SK-N-DZ (cell line): ENCODE measurements at regions not wholly inside any gene's neighbourhood (a gene's known extent, or its start where the extent isn't known, plus 50 kb on each side); places are given as distances from the start of the nearest gene placed in this dataset.

Experiments used
- DNase-seq: peaks from one replicate; pipeline ENCODE4 v3.0.0-alpha.2; 2015; ENCODE audit warnings: low spot score

- no peak for DNase-seq
Observed at GRCh38 chr15:36254426-36254825, 325.0 kb upstream of the CDIN1 start.

- no peak for DNase-seq
Observed at GRCh38 chr15:36256404-36256807, 323.0 kb upstream of the CDIN1 start.

- DNase-seq: no peak
Observed at GRCh38 chr15:36263666-36264065, 315.8 kb upstream of the CDIN1 start.

- no peak for DNase-seq
Observed at GRCh38 chr15:36265422-36265821, 314.0 kb upstream of the CDIN1 start.

- no peak for DNase-seq
Observed at GRCh38 chr15:36271048-36271447, 308.4 kb upstream of the CDIN1 start.

- DNase-seq: no peak
Observed at GRCh38 chr15:36275656-36276055, 303.8 kb upstream of the CDIN1 start.

- peak; percentile 15 for DNase-seq
Observed at GRCh38 chr15:36278219-36278618, 301.2 kb upstream of the CDIN1 start.

- no peak for DNase-seq
Observed at GRCh38 chr15:36282821-36283220, 296.6 kb upstream of the CDIN1 start.

GRCh38 chr15:36284911-36285310, 294.5 kb upstream of the CDIN1 start:
- DNase-seq: no peak

- no peak for DNase-seq
Observed at GRCh38 chr15:36291501-36291900, 287.9 kb upstream of the CDIN1 start.

- DNase-seq: no peak
Observed at GRCh38 chr15:36294359-36294758, 285.1 kb upstream of the CDIN1 start.

- peak; percentile 17 for DNase-seq
Observed at GRCh38 chr15:36301947-36302346, 277.5 kb upstream of the CDIN1 start.

GRCh38 chr15:36313021-36313420, 266.4 kb upstream of the CDIN1 start:
- no peak for DNase-seq

- DNase-seq: no peak
Observed at GRCh38 chr15:36313736-36314280, 265.6 kb upstream of the CDIN1 start.

- DNase-seq: no peak
Observed at GRCh38 chr15:36315649-36316048, 263.8 kb upstream of the CDIN1 start.

GRCh38 chr15:36323615-36324014, 255.8 kb upstream of the CDIN1 start:
- DNase-seq: no peak

GRCh38 chr15:36325206-36325605, 254.2 kb upstream of the CDIN1 start:
- no peak for DNase-seq

- DNase-seq: no peak
Observed at GRCh38 chr15:36329592-36329991, 249.8 kb upstream of the CDIN1 start.

GRCh38 chr15:36330598-36330997, 248.8 kb upstream of the CDIN1 start:
- no peak for DNase-seq

GRCh38 chr15:36331531-36332275, 247.7 kb upstream of the CDIN1 start:
- DNase-seq: no peak

- no peak for DNase-seq
Observed at GRCh38 chr15:36332301-36332700, 247.1 kb upstream of the CDIN1 start.

GRCh38 chr15:36332896-36333295, 246.5 kb upstream of the CDIN1 start:
- no peak for DNase-seq

GRCh38 chr15:36334059-36334458, 245.4 kb upstream of the CDIN1 start:
- no peak for DNase-seq

GRCh38 chr15:36335224-36335623, 244.2 kb upstream of the CDIN1 start:
- DNase-seq: no peak
